ENCODE measurements at regions not wholly inside any gene's neighbourhood (a gene's known extent, or its start where the extent isn't known, plus 50 kb on each side); places are given as distances from the start of the nearest gene placed in this dataset.

DNA sequence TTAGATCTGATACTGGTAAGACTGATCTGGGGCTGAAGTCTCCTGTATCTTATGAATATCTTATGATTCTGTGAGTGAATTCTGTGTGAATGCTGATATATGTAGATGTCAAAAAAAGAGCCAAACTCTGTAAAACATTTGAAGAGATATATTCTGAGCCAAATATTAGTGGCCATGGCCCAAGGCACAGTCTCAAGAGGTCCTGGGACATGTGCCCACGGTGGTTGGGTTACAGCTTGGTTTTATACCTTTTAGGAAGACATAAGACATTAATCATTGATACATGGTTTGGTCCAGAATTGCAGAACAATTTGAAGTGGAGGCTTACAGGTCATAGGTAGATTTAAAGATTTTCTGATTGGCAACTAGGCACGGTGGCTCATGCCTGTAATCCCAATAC lies 118.3 kb downstream of the KCNK1 start:
- TF ChIP-seq, protein P1, sequence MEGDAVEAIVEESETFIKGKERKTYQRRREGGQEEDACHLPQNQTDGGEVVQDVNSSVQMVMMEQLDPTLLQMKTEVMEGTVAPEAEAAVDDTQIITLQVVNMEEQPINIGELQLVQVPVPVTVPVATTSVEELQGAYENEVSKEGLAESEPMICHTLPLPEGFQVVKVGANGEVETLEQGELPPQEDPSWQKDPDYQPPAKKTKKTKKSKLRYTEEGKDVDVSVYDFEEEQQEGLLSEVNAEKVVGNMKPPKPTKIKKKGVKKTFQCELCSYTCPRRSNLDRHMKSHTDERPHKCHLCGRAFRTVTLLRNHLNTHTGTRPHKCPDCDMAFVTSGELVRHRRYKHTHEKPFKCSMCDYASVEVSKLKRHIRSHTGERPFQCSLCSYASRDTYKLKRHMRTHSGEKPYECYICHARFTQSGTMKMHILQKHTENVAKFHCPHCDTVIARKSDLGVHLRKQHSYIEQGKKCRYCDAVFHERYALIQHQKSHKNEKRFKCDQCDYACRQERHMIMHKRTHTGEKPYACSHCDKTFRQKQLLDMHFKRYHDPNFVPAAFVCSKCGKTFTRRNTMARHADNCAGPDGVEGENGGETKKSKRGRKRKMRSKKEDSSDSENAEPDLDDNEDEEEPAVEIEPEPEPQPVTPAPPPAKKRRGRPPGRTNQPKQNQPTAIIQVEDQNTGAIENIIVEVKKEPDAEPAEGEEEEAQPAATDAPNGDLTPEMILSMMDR (IDR thresholded peaks at IDR 0.05; ENCODE audit: borderline replicate concordance, control extremely low read depth, extremely low read depth, insufficient read depth, missing control alignments): no peak
- in situ Hi-C loops (cut with MboI; ENCODE audit: low sequenced_read_pairs, unreplicated experiment): no loop called here

DNA sequence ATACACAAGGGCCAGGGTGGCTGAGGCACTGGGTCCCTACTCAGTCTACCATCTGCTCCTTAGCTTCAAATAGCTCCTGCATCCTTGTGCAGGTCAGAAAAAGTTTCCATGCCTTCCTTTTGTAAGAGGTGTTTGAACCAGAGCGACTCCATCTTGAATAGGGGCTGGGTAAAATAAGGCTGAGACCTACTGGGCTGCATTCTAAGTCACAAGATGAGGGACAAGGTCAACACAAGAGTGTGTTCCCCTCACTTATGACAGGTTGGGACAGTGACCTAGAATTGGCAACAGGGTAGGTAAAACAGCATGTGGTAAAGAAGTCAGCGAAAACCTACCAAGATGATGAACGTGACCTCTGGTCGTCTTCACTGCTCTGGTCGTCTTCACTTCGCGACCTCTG lies 120.5 kb downstream of the KCNK1 start:
- in situ Hi-C loops (cut with MboI; ENCODE audit: low sequenced_read_pairs, unreplicated experiment): no loop called here
- no peak for DNase-seq (ENCODE audit: low spot score)
- TF ChIP-seq, protein P1 (IDR thresholded peaks at IDR 0.05; ENCODE audit: borderline replicate concordance, control extremely low read depth, extremely low read depth, insufficient read depth, missing control alignments): no peak

More for the DNA sequence above, 118.3 kb downstream of the KCNK1 start:
- no peak for DNase-seq (ENCODE audit: low spot score)

- TF ChIP-seq, protein P1 (IDR thresholded peaks at IDR 0.05; ENCODE audit: borderline replicate concordance, control extremely low read depth, extremely low read depth, insufficient read depth, missing control alignments): no peak
- DNase-seq (ENCODE audit: low spot score): no peak
- in situ Hi-C loops (cut with MboI; ENCODE audit: low sequenced_read_pairs, unreplicated experiment): no loop called here
These were observed 121.4 kb downstream of the KCNK1 start for GRCh38 chr1:233735331-233735730.

- DNase-seq (ENCODE audit: low spot score): no peak
- TF ChIP-seq, protein P1 (IDR thresholded peaks at IDR 0.05; ENCODE audit: borderline replicate concordance, control extremely low read depth, extremely low read depth, insufficient read depth, missing control alignments): no peak
- in situ Hi-C loops (cut with MboI; ENCODE audit: low sequenced_read_pairs, unreplicated experiment): no loop called here
These were observed 121.9 kb downstream of the KCNK1 start for GRCh38 chr1:233735847-233736246.

DNA sequence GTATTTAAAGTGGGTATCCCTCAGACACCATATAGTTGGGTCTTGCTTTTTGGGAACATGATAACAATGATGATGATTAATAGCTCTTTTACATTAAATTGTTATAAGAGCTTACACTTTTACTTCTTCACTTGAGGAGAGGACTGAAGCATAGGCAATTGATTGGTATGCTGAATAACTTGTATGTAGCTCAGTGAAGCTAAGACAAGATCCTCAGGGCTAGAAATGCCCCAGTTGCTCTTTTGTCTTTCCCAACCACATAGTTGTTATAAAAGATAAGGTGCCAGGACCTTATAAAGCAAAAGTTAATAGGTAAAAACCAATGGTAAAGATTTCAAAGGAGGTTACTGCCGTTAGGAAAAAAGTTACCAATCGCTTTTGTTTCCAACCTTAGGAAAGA lies 123.4 kb downstream of the KCNK1 start:
- DNase-seq (ENCODE audit: low spot score): no peak
- in situ Hi-C loops (cut with MboI; ENCODE audit: low sequenced_read_pairs, unreplicated experiment): no loop called here
- TF ChIP-seq, protein P1 (IDR thresholded peaks at IDR 0.05; ENCODE audit: borderline replicate concordance, control extremely low read depth, extremely low read depth, insufficient read depth, missing control alignments): no peak

- TF ChIP-seq, protein P1 (IDR thresholded peaks at IDR 0.05; ENCODE audit: borderline replicate concordance, control extremely low read depth, extremely low read depth, insufficient read depth, missing control alignments): no peak
- in situ Hi-C loops (cut with MboI; ENCODE audit: low sequenced_read_pairs, unreplicated experiment): no loop called here
- no peak for DNase-seq (ENCODE audit: low spot score)
These were observed 124.5 kb downstream of the KCNK1 start for GRCh38 chr1:233738396-233738795.

- TF ChIP-seq, protein P1 (IDR thresholded peaks at IDR 0.05; ENCODE audit: borderline replicate concordance, control extremely low read depth, extremely low read depth, insufficient read depth, missing control alignments): no peak
- no peak for DNase-seq (ENCODE audit: low spot score)
- in situ Hi-C loops (cut with MboI; ENCODE audit: low sequenced_read_pairs, unreplicated experiment): no loop called here
These were observed 124.9 kb downstream of the KCNK1 start for GRCh38 chr1:233738850-233739249.

All from GM13976 (cell line).